GM19463 (cell line): ENCODE measurements at regions not wholly inside any gene's neighbourhood (a gene's known extent, or its start where the extent isn't known, plus 50 kb on each side); places are given as distances from the start of the nearest gene placed in this dataset.

ENCODE experiments used
- ATAC-seq: cut with Tn5 transposase; IDR thresholded peaks from one replicate; pipeline ENCODE4 v1.9.1; 2021; ENCODE audit warnings: mild to moderate bottlenecking, moderate library complexity; ENCODE audit not compliant: unreplicated experiment

DNA sequence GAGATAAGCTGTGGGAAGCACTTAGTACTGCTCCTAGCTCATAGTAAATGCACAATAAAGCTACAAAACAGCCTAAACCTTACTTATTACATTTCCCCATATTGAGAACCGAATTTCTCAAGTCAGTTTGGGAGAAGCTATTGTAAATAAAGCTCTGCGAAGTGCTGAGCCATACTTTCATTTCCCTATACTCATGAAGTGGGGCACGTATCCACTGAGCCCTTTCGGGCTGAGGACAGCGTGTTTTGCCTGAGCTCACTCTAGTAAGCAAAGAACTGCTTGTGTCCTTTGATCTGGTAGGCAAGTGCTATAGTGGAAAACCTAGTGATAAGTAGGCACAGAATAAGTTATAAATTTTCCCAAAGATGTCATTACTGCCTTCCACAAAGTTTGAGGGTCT lies 165.0 kb downstream of the RSL24D1 start:
- no peak for ATAC-seq

- no peak for ATAC-seq
Measured at GRCh38 chr15:55026381-55026780, 170.4 kb downstream of the RSL24D1 start.

DNA sequence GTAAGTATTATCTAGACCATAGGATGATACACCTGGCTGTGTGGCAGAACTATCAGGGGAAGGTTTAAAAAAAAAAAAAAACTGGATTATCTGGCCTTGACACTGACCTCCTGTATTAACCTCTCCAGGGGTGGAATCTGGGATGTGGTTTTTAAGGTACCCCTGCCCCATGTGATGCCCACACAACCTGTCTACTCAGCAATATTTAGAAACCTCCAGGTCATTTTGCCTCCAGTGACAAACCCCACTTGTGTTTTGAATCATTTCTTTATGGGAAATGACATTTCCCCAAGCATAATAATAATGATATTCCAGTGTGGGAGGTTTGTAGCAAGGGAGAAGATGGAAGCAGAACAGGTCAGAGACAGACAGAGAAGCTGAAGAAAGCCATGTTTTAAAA lies 179.1 kb downstream of the RSL24D1 start:
- no peak for ATAC-seq

GRCh38 chr15:55016225-55016624 lies 180.5 kb downstream of the RSL24D1 start:
- ATAC-seq = no peak

DNA sequence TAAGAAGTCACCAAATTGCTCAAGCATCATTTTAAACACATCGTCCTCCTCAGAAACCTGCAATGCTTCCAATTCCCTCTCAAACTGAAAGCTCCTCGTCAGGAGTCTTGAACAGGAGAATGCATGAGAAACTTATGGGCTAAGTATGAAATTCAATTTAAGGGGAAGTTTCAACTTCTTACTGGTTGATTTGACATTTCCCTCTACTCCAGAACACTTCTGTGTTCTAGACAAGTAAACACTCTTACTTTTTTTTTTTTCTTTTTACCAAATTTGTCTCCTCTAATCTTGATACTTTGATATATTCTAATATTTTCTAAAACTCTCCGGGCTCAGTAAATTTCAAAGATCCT lies 181.7 kb downstream of the RSL24D1 start:
- no peak for ATAC-seq

DNA sequence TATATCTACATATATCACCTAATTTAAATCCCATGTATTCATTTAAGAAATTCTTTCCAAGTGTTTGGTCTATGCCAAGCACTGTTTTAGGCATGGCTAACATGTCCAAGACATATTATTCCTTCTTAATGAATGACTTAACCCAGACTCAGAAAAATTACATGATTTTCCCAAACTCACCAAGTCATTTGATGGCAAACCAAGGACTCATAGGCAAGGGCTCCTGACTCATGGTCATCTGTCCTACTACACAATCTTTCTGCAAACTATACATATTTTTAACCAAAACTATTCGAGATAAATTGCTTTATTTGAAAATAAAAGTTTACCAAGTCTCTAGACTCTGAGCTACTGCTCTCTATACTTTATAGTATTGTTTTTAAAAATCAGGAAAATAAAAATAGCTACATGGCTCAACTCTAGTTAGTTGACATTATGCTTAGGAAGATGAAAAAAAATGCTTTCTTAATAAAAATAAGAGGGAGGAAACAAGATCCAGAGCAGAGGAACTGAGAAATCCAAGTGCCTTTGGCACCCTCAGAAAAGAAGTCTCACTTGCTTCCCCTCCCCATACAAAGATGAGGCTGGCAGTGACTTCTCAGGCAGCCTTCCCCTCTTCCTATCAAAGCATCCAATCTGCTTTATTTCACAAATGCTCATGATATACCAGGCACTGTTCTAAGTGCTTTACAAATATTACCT lies 182.2 kb downstream of the RSL24D1 start:
- ATAC-seq = no peak

- no peak for ATAC-seq
Measured at GRCh38 chr15:55008421-55008820, 188.3 kb downstream of the RSL24D1 start.

DNA sequence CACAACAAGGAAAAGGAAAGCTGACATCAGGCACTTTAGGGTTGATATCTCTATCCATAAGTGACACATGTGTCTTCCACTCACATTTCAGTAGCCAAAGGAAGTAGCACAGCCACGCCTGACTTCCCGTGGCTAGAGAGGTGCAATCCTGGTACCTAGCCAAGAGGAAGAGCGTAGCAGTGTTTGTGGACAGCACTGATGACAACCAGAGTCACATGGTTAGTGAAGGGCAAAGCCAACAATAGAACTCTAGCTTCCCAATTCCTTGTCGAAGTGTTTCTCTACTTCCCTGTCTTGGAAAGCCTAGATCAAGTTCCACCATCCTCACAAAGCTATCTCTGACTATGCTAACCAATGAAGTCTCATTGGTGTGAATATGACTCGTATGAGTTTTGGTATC lies 189.2 kb downstream of the RSL24D1 start:
- ATAC-seq = no peak

- no peak for ATAC-seq
Measured at GRCh38 chr15:55005679-55006078, 191.1 kb downstream of the RSL24D1 start.

GRCh38 chr15:55003965-55004873 lies 192.5 kb downstream of the RSL24D1 start:
- no peak for ATAC-seq

DNA sequence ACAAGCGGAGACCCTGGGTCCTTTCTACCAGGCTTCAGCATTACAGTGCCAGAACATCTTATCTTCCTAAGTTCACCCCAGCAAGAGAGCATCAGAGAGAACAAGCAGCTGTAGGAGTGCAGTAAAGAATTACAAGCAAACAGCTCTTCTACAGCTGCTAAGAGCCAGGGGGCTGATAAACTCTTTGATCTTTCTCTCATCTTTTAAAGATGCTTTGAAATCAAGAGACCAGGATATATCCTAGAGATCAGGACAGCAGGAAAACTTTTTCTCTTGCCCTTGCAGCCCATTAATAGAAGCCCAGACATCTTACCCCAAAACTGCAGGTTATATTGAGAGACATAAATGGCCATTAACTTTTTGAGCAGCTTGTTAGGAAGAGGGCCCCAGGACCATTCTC lies 198.1 kb downstream of the RSL24D1 start:
- ATAC-seq = no peak

DNA sequence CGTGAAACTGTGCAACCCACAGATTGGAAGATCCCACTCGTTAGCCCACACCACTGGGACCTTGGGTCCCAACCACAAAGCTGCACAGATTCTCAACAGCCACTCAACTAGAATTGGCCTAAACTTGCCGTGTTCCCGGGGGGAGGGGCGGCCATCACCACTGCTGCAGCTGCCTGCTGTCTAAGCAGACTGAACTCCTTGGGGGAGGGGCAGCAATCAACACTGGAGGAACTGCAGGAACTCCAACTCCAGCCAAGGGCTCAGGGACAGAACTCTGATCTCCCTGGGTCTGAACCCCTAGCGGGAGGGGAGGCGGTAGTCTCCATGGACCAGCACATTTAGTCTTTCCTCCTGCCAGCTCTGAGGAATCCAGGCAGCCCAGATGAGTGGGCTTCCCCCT lies 205.9 kb downstream of the RSL24D1 start:
- ATAC-seq = no peak

- no peak for ATAC-seq
Measured at GRCh38 chr15:54987881-54988280, 208.9 kb downstream of the RSL24D1 start.

DNA sequence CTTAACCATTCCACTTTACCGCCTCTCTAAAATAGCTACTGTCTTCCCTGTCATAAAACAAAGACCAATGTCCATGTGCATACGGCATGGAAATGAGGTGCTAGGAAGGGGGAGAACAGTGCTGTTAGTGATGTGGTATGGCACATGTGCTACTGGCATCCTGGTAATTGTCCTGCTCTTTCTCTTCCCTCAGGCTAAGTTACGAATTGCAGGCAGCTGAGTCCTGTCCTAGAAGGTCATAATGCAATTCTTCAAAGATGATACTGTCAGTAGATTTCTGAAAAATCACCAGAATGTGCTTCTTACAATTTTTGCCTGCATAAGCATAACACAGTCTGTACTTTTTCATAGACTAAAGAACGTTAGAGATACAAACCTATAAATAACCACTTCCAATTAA lies 216.8 kb downstream of the RSL24D1 start:
- ATAC-seq = no peak

GRCh38 chr15:54962637-54963036 lies 234.1 kb downstream of the RSL24D1 start:
- ATAC-seq = no peak

- ATAC-seq = no peak
Measured at GRCh38 chr15:54960266-54960665, 236.5 kb downstream of the RSL24D1 start.

- no peak for ATAC-seq
Measured at GRCh38 chr15:54941417-54941816, 255.3 kb downstream of the RSL24D1 start.

- no peak for ATAC-seq
Measured at GRCh38 chr15:54917312-54917711, 279.4 kb downstream of the RSL24D1 start.

- ATAC-seq = no peak
Measured at GRCh38 chr15:54915380-54915779, 281.4 kb downstream of the RSL24D1 start.

DNA sequence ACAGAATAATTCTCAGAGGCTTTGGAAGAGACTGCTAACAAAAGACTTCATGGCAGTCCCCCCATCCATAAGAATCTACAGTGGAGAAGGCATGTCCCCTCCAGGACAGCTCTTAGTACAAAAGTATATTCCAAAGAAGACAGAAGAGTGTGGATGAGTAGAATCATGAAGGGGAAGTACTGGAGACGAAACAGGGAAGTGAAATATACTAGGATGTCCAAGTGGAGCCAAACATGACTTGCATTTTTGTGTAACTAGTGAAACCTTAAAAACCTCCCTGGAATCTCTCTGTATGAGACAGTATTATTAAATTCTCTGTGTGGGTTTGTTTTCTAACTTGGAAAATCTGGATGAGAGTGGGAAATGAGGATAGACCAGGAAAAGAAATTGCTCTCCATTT lies 312.4 kb downstream of the RSL24D1 start:
- ATAC-seq = no peak

DNA sequence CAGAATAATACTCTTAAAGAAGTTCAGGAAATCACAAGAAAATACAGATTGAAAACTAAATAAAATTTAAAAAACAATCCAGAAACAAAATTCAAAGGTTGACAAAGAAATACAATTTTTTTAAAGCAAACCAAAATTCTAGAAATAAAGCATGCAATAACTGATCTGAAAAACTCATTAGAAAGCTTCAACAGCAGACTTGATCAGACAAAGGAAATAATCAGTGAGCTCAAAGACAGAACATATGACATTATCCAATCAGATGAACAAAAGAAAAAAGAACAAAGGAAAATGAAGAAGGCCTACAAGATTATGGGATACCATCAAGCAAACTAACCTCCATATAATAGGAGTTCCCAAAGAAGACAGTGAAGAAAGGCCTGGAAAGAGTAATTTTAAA lies 336.8 kb downstream of the RSL24D1 start:
- no peak for ATAC-seq

GRCh38 chr15:54854667-54855066 lies 342.1 kb downstream of the RSL24D1 start:
- ATAC-seq = no peak
